H1 (cell line): ENCODE measurements at regions not wholly inside any gene's neighbourhood (a gene's known extent, or its start where the extent isn't known, plus 50 kb on each side); places are given as distances from the start of the nearest gene placed in this dataset.

Experiments used
- CTCF ChIA-PET: fragments of 300-600 bp; sonication (Branson Sonifier 250); formaldehyde crosslinking; loops from one replicate; lab custom pipeline; 2021; ENCODE audit not compliant: partially characterized antibody; lab: Charles Lee
- POLR2A ChIA-PET: fragments of 300-600 bp; sonication (Branson Sonifier 250); formaldehyde crosslinking; loops from one replicate; lab custom pipeline; 2021; ENCODE audit warnings: inconsistent platforms; ENCODE audit not compliant: partially characterized antibody; lab: Charles Lee
- DNase-seq, 2 experiments: peaks; one replicate each; pipeline versions ENCODE4 v3.0.0 to v3.0.0-alpha.2; 2010 to 2022; ENCODE audit warnings: low spot score in 2 of 2, low read depth in 1 of 2, mixed read lengths in 1 of 2
- FAIRE-seq: peaks from 2 replicates; lab custom pipeline; 2011; peaks lifted over from hg19 to GRCh38; lab: Jason Lieb, UNC
- H2AFZ ChIP-seq: 2 replicates; pipeline ENCODE4 v1.8.1; 2012; ENCODE audit warnings: low read length, inconsistent platforms
- H2AK5ac ChIP-seq: 2 replicates; pipeline ENCODE4 v1.6.1; 2013; ENCODE audit warnings: low read depth, low read length
- H2BK120ac ChIP-seq: replicated peaks from 2 replicates; pipeline ENCODE3; 2013; ENCODE audit warnings: low read depth, low read length, inconsistent platforms
- H2BK12ac ChIP-seq: 2 replicates; pipeline ENCODE4 v1.6.1; 2013; ENCODE audit warnings: low read depth, low read length
- H2BK15ac ChIP-seq: 2 replicates; pipeline ENCODE4 v1.6.1; 2013; ENCODE audit warnings: low read length
- H2BK20ac ChIP-seq: 2 replicates; pipeline ENCODE4 v1.6.1; 2013; ENCODE audit warnings: low read length
- H2BK5ac ChIP-seq: 2 replicates; pipeline ENCODE4 v1.6.1; 2013; ENCODE audit warnings: low read depth, low read length
- H3K14ac ChIP-seq: 2 replicates; pipeline ENCODE4 v1.6.1; 2013; ENCODE audit warnings: inconsistent platforms; ENCODE audit not compliant: insufficient read length
- H3K18ac ChIP-seq: 2 replicates; pipeline ENCODE4 v1.6.1; 2013; ENCODE audit warnings: low read length; ENCODE audit errors: extremely low read depth
- H3K23ac ChIP-seq: 2 replicates; pipeline ENCODE4 v1.6.1; 2013; ENCODE audit warnings: inconsistent platforms; ENCODE audit not compliant: insufficient read length
- H3K23me2 ChIP-seq: 2 replicates; pipeline ENCODE4 v1.6.1; 2013; ENCODE audit warnings: low read depth, low read length
- H3K27ac ChIP-seq: 2 replicates; pipeline ENCODE4 v1.6.1; 2011; ENCODE audit warnings: low read depth, low read length, inconsistent platforms
- H3K27me3 ChIP-seq, 4 experiments: replicated peaks in 1 of 4; 1 replicate in 1 of 4; 2 replicates in 3 of 4; pipeline versions ENCODE4 v1.6.1 to v1.8.1; 2011 to 2013; ENCODE audit warnings: low read length in 3 of 4, mild to moderate bottlenecking in 3 of 4, inconsistent platforms in 2 of 4, mixed read lengths in 2 of 4, moderate library complexity in 1 of 4; ENCODE audit not compliant: control insufficient read depth in 3 of 4, insufficient read depth in 3 of 4; ENCODE audit errors: extremely low read depth in 1 of 4
- H3K36me3 ChIP-seq, 4 experiments: 2 replicates each; pipeline versions ENCODE4 v1.6.1 to v1.8.1; 2011 to 2013; ENCODE audit warnings: mild to moderate bottlenecking in 4 of 4, low read length in 3 of 4, moderate library complexity in 2 of 4, control low read depth in 1 of 4, inconsistent platforms in 1 of 4; ENCODE audit not compliant: insufficient read depth in 4 of 4, control insufficient read depth in 2 of 4
- H3K4ac ChIP-seq: replicated peaks from 2 replicates; pipeline ENCODE3; 2013; ENCODE audit warnings: low read length, low read depth, mixed read lengths, inconsistent platforms; ENCODE audit not compliant: insufficient read length
- H3K4me1 ChIP-seq, 4 experiments: replicated peaks in 1 of 4; 1 replicate in 1 of 4; 2 replicates in 3 of 4; pipeline versions ENCODE4 v1.6.1 to v1.8.1; 2011 to 2013; ENCODE audit warnings: low read length in 3 of 4, inconsistent platforms in 2 of 4, mixed read lengths in 1 of 4; ENCODE audit not compliant: insufficient read depth in 4 of 4, control insufficient read depth in 3 of 4
- H3K4me2 ChIP-seq, 2 experiments: 2 replicates each; pipeline versions ENCODE4 v1.6.1 to v1.8.1; 2011 to 2013; ENCODE audit warnings: low read depth in 2 of 2, low read length in 2 of 2, control low read depth in 1 of 2, inconsistent platforms in 1 of 2, mild to moderate bottlenecking in 1 of 2; ENCODE audit not compliant: insufficient read depth in 1 of 2
- H3K4me3 ChIP-seq, 4 experiments: fragments of 200-600, 300-600 bp in 1 of 4; sonication (generic), shearing (Covaris generic), sonication (Bioruptor Twin) in 1 of 4; 2 replicates each; pipeline versions ENCODE4 v1.5.1 to v1.8.1; 2011 to 2016; ENCODE audit warnings: low read length in 4 of 4, low read depth in 3 of 4, control low read depth in 2 of 4, inconsistent platforms in 2 of 4, mild to moderate bottlenecking in 2 of 4, mixed read lengths in 1 of 4, moderate library complexity in 1 of 4; ENCODE audit not compliant: insufficient read depth in 2 of 4; ENCODE audit errors: extremely low read depth in 1 of 4
- H3K56ac ChIP-seq: replicated peaks from 2 replicates; pipeline ENCODE3; 2013; ENCODE audit warnings: low read depth, mild to moderate bottlenecking, mixed read lengths, low read length, inconsistent platforms; ENCODE audit not compliant: insufficient read length
- H3K79me1 ChIP-seq: 2 replicates; pipeline ENCODE4 v1.6.1; 2013; ENCODE audit warnings: low read depth, low read length, control low read depth
- H3K79me2 ChIP-seq, 2 experiments: 2 replicates each; pipeline versions ENCODE4 v1.6.1 to v1.8.1; 2012 to 2013; ENCODE audit warnings: low read length in 2 of 2, mild to moderate bottlenecking in 2 of 2, inconsistent platforms in 1 of 2; ENCODE audit not compliant: insufficient read depth in 2 of 2, control insufficient read depth in 1 of 2
- H3K9ac ChIP-seq, 4 experiments: replicated peaks in 1 of 4; 1 replicate in 1 of 4; 2 replicates in 3 of 4; pipeline versions ENCODE4 v1.6.1 to v1.8.1; 2011 to 2013; ENCODE audit warnings: low read depth in 3 of 4, low read length in 3 of 4, control low read depth in 2 of 4, mild to moderate bottlenecking in 2 of 4, moderate library complexity in 2 of 4, inconsistent platforms in 1 of 4; ENCODE audit errors: extremely low read depth in 1 of 4
- H3K9me3 ChIP-seq, 2 experiments: 2 replicates each; pipeline versions ENCODE4 v1.6.1 to v1.8.1; 2012 to 2013; ENCODE audit warnings: mild to moderate bottlenecking in 2 of 2, moderate library complexity in 2 of 2, control low read depth in 1 of 2, inconsistent platforms in 1 of 2, low read depth in 1 of 2, low read length in 1 of 2, mixed read lengths in 1 of 2; ENCODE audit not compliant: insufficient read depth in 2 of 2
- H4K20me1 ChIP-seq, 2 experiments: replicated peaks in 1 of 2; 2 replicates each; pipeline versions ENCODE3 to v1.8.1; 2011 to 2013; ENCODE audit warnings: inconsistent platforms in 2 of 2, low read length in 2 of 2, mild to moderate bottlenecking in 1 of 2; ENCODE audit not compliant: insufficient read depth in 2 of 2, control insufficient read depth in 1 of 2
- H4K5ac ChIP-seq: 2 replicates; pipeline ENCODE4 v1.6.1; 2013; ENCODE audit warnings: low read length, low read depth, mixed read lengths, inconsistent platforms; ENCODE audit not compliant: insufficient read length
- H4K8ac ChIP-seq: 2 replicates; pipeline ENCODE4 v1.8.0; 2013; ENCODE audit warnings: mild to moderate bottlenecking, moderate library complexity, low read length, inconsistent platforms; ENCODE audit not compliant: insufficient read depth; ENCODE audit errors: extremely low read depth
- H4K91ac ChIP-seq: replicated peaks from 2 replicates; pipeline ENCODE3; 2013; ENCODE audit warnings: low read length, mixed read lengths, inconsistent platforms; ENCODE audit not compliant: insufficient read length
- BACH1 ChIP-seq: IDR thresholded peaks from 2 replicates; pipeline ENCODE4 v1.6.1; 2012; ENCODE audit warnings: low read length, improper control_type of control experiment
- CBX5 ChIP-seq: fragments of 300-800, 300-1000 bp; sonication (generic); IDR thresholded peaks from 2 replicates; pipeline ENCODE4 v1.7.1; 2016; ENCODE audit warnings: antibody characterized with exemption, low read length, low read depth
- CBX8 ChIP-seq: fragments of 300-800, 300-1000 bp; sonication (generic); IDR thresholded peaks from 2 replicates; pipeline ENCODE4 v1.7.1; 2016; ENCODE audit warnings: low read depth, low read length, borderline replicate concordance
- CREB1 ChIP-seq: IDR thresholded peaks from 2 replicates; pipeline ENCODE4 v1.6.1; 2012; ENCODE audit warnings: inconsistent platforms
- FOSL1 ChIP-seq: IDR thresholded peaks from 2 replicates; pipeline ENCODE4 v1.6.1; 2011; ENCODE audit warnings: mild to moderate bottlenecking, low read depth, low read length, moderate library complexity; ENCODE audit not compliant: insufficient read depth
- GABPA ChIP-seq: IDR thresholded peaks from 2 replicates; pipeline ENCODE4 v1.6.1; 2011; ENCODE audit warnings: mild to moderate bottlenecking, low read length, moderate library complexity, borderline replicate concordance; ENCODE audit not compliant: insufficient read depth
- RFX5 ChIP-seq: IDR thresholded peaks from 2 replicates; pipeline ENCODE4 v1.6.1; 2011; ENCODE audit warnings: low read depth, low read length, improper control_type of control experiment, borderline replicate concordance
- SIRT6 ChIP-seq: IDR thresholded peaks from one replicate; pipeline ENCODE4 v1.7.1; 2012; ENCODE audit warnings: low read length, inconsistent platforms
- SRF ChIP-seq: IDR thresholded peaks from 2 replicates; pipeline ENCODE4 v1.6.1; 2011; ENCODE audit warnings: mild to moderate bottlenecking, low read depth, low read length, moderate library complexity
- WGBS, 2 experiments: shearing (Covaris generic) in 1 of 2; methylation state at CpG; one replicate each; pipeline versions ENCODE4 v1.1.6 to v1.1.7; 2013 to 2015; ENCODE audit warnings: low lambda C conversion rate in 2 of 2, mixed read lengths in 2 of 2, inconsistent platforms in 1 of 2, low coverage in 1 of 2, missing lambda C conversion rate in 1 of 2; ENCODE audit not compliant: insufficient replicate concordance in 2 of 2, insufficient coverage in 1 of 2, insufficient read length in 1 of 2; ENCODE audit errors: extremely low coverage in 1 of 2, missing lambda C conversion rate in 1 of 2; 5-methylcytosine and 5-hydroxymethylcytosine counted together

DNA sequence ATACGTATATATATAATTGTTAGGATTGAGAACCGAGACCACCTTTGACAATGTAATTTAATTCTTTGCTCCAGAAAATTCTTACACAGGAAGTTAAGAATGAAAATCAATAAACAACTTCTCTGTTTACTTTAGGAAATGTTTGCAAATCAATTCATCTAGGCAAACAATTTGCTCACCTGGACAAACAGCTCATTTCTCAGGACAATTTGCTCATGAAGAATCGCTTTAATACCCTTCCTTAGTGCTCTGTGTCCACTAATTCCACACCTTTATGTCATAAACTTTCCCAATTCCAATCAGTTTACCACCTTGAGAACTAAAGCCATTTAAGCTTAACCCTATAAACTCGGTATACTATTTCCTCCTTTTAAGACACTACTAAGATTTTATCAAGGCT is 292.2 kb downstream of the BCHE start:
- no peaks in the 10 kb centered on the region for H4K20me1 ChIP-seq
- H3K9me3 ChIP-seq = no peaks in the 10 kb centered on the region
- no peaks in the 10 kb centered on the region for H3K79me1 ChIP-seq
- no peak overlapping the region for H3K4me2 ChIP-seq
- no peak overlapping the region for H3K4ac ChIP-seq
- CTCF ChIA-PET = no interaction called here
- H3K27me3 ChIP-seq = no peaks in the 10 kb centered on the region
- H4K8ac ChIP-seq = no peak overlapping the region
- no peaks in the 10 kb centered on the region for H3K79me2 ChIP-seq
- H3K9ac ChIP-seq = no peak overlapping the region
- FAIRE-seq = no peak
- H2BK12ac ChIP-seq = no peak overlapping the region
- H2BK5ac ChIP-seq = no peak overlapping the region
- no peaks in the 10 kb centered on the region for H3K36me3 ChIP-seq
- H3K23ac ChIP-seq = no peak overlapping the region
- WGBS, 2 experiments = 94% methylated on average over 4 of the region's 4 CpGs; no CpG with 5 or more reads in 1 of the 2 experiments
- H2AK5ac ChIP-seq = no peak overlapping the region
- H3K56ac ChIP-seq = no peak overlapping the region
- POLR2A ChIA-PET = no interaction called here
- no peak overlapping the region for H2AFZ ChIP-seq
- no peak overlapping the region for H2BK15ac ChIP-seq
- H3K23me2 ChIP-seq = no peaks in the 10 kb centered on the region
- no peak overlapping the region for H4K5ac ChIP-seq
- no peak overlapping the region for H2BK120ac ChIP-seq
- no peak overlapping the region for H3K14ac ChIP-seq
- no peak for TF ChIP-seq SRF
- no peak for TF ChIP-seq BACH1
- TF ChIP-seq CBX8 = no peak
- no peak for TF ChIP-seq CBX5
- TF ChIP-seq RFX5 = no peak
- TF ChIP-seq SIRT6 = no peak
- no peak for TF ChIP-seq GABPA
- no peak for TF ChIP-seq FOSL1
- TF ChIP-seq CREB1 = no peak
- DNase-seq = no peak
- H4K91ac ChIP-seq = no peak overlapping the region
- H3K18ac ChIP-seq = no peak overlapping the region
- H3K4me3 ChIP-seq = no peak overlapping the region
- H3K27ac ChIP-seq = no peak overlapping the region
- no peak overlapping the region for H2BK20ac ChIP-seq
- no peaks in the 10 kb centered on the region for H3K4me1 ChIP-seq
